Transverse colon (tissue), 3 donors: ENCODE measurements at regions not wholly inside any gene's neighbourhood (a gene's known extent, or its start where the extent isn't known, plus 50 kb on each side); places are given as distances from the start of the nearest gene placed in this dataset.

Source experiments
- EP300 ChIP-seq: sonication (generic); formaldehyde crosslinking; IDR thresholded peaks from one replicate; pipeline ENCODE4 v1.6.1; 2017; ENCODE audit warnings: antibody characterized with exemption, low read depth
- TF ChIP-seq, protein P1 (sequence below), 5 experiments: fragments of 200-600 bp in 3 of 5; fragments of 450-650 bp in 2 of 5; sonication (generic) in 3 of 5; IDR thresholded peaks; 1 replicate in 2 of 5; 2 replicates in 3 of 5; pipeline ENCODE4 v1.5.1; 2016 to 2017; ENCODE audit warnings: antibody characterized with exemption in 5 of 5, inconsistent platforms in 3 of 5, mild to moderate bottlenecking in 2 of 5, moderate library complexity in 1 of 5

DNA sequence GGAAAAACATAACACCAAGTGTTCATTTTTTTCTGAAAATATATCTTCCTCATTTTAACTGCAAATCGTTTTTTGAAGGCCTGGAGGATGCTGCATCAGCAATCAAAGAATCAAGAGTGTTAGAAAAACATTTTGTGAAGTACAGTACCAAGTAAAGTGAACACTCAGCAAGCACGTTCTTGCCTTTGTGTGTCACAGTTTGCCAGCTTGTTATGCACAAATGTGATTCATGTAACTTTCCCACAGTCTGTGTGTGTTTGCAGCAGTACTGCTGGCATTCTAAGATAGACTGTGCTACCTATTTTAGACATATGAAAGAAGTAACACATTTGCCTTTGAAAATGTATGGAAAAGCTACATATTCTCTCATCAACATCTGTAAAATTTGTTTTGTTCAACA lies 1617.7 kb downstream of the RPA4 start:
- TF ChIP-seq, protein P1, sequence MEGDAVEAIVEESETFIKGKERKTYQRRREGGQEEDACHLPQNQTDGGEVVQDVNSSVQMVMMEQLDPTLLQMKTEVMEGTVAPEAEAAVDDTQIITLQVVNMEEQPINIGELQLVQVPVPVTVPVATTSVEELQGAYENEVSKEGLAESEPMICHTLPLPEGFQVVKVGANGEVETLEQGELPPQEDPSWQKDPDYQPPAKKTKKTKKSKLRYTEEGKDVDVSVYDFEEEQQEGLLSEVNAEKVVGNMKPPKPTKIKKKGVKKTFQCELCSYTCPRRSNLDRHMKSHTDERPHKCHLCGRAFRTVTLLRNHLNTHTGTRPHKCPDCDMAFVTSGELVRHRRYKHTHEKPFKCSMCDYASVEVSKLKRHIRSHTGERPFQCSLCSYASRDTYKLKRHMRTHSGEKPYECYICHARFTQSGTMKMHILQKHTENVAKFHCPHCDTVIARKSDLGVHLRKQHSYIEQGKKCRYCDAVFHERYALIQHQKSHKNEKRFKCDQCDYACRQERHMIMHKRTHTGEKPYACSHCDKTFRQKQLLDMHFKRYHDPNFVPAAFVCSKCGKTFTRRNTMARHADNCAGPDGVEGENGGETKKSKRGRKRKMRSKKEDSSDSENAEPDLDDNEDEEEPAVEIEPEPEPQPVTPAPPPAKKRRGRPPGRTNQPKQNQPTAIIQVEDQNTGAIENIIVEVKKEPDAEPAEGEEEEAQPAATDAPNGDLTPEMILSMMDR (IDR thresholded peaks at IDR 0.05): no peak
- TF ChIP-seq EP300: no peak
